ENCODE measurements at regions not wholly inside any gene's neighbourhood (a gene's known extent, or its start where the extent isn't known, plus 50 kb on each side); places are given as distances from the start of the nearest gene placed in this dataset.

- Histone ChIP-seq H2BK20ac (ENCODE audit: low read depth, low read length) (no peak overlapping the region), H3K4ac (ENCODE audit: low read depth, low read length) (no peak overlapping the region), H3K9ac (ENCODE audit: low read depth, low read length) (no peak overlapping the region), H3K18ac (ENCODE audit: low read depth, low read length) (no peak overlapping the region), H4K5ac (ENCODE audit: low read depth, low read length) (no peak overlapping the region), H3K36me3 (ENCODE audit: control insufficient read depth, insufficient read depth, low read length) (no peaks in the 10 kb centered on the region), H2BK120ac (ENCODE audit: low read depth, low read length) (no peak overlapping the region), H2AK5ac (ENCODE audit: low read depth, low read length) (no peak overlapping the region), H3K79me1 (ENCODE audit: low read depth in 1 of 2, low read length in 2 of 2) (no peaks in the 10 kb centered on the region), H3K14ac (replicated peaks; ENCODE audit: low read depth, low read length) (no peak overlapping the region), H2BK15ac (ENCODE audit: low read depth, low read length) (no peak overlapping the region), H3K27me3 (ENCODE audit: control insufficient read depth, insufficient read depth, low read length) (no peaks in the 10 kb centered on the region), H4K8ac (ENCODE audit: low read depth in 2 of 2, low read length in 2 of 2) (no peak overlapping the region), H4K20me1 (ENCODE audit: insufficient read depth, low read length) (no peaks in the 10 kb centered on the region), H3K27ac (ENCODE audit: insufficient read depth, low read length) (no peak overlapping the region), H3K4me2 (ENCODE audit: low read depth, low read length) (no peak overlapping the region), H3K23ac (ENCODE audit: low read depth, low read length) (no peak overlapping the region), H4K91ac (ENCODE audit: insufficient read depth, low read depth, low read length) (no peak overlapping the region), H3K4me1 (ENCODE audit: control insufficient read depth, insufficient read depth, low read length) (no peaks in the 10 kb centered on the region), H2BK5ac (ENCODE audit: low read depth, low read length, poor library complexity, severe bottlenecking) (no peak overlapping the region), H3K4me3 (ENCODE audit: insufficient read depth, low read depth, low read length) (no peak overlapping the region), H2AFZ (replicated peaks; ENCODE audit: low read length, poor library complexity) (no peak overlapping the region), H3K9me1 (ENCODE audit: insufficient read depth, low read length) (no peaks in the 10 kb centered on the region), H3K56ac (ENCODE audit: extremely low read depth, insufficient read depth, low read length) (no peak overlapping the region), H2AK9ac (replicated peaks; ENCODE audit: low read depth, low read length, poor library complexity) (no peak overlapping the region), H3K9me3 (ENCODE audit: control insufficient read depth, insufficient read depth, low read length) (peaks cover 6% of the 10 kb centered on the region)
- dilution Hi-C loops (cut with HindIII; ENCODE audit: low sequenced_read_pairs, unreplicated experiment) (no loop called here), intact Hi-C loops (cut with micrococcal nuclease) (no loop called here), in situ Hi-C loops (cut with MboI; ENCODE audit: low sequenced_read_pairs) (no loop called here)
- no CpG with 5 or more reads among the region's 2 CpGs for WGBS, 2 experiments (ENCODE audit: extremely low coverage in 2 of 2, insufficient read length in 1 of 2)
- ChIA-PET POLR2A (ENCODE audit: unreplicated experiment) (no interaction called here), CTCF (no interaction called here)
- TF ChIP-seq RFX5 (IDR thresholded peaks at IDR 0.05; ENCODE audit: low read depth, low read length) = no peak
- no peak for TF ChIP-seq SMC3 (IDR thresholded peaks at IDR 0.05; ENCODE audit: low read depth, low read length)
- TF ChIP-seq MAZ (IDR thresholded peaks at IDR 0.05; ENCODE audit: borderline replicate concordance, low read depth, low read length) = no peak
- TF ChIP-seq CHD1 (IDR thresholded peaks at IDR 0.05; ENCODE audit: low read depth, low read length) = no peak
- no TSS peak for BruUV-seq (replicated peaks)
- no peak for DNase-seq
- no peak for ATAC-seq (ENCODE audit: low read depth)
Measured at GRCh38 chr4:166363198-166363597, 490.2 kb downstream of the TLL1 start.

Data from IMR-90 (cell line).